Ishikawa (cell line): ENCODE measurements at regions not wholly inside any gene's neighbourhood (a gene's known extent, or its start where the extent isn't known, plus 50 kb on each side); places are given as distances from the start of the nearest gene placed in this dataset.

Experiments used
- CEBPB ChIP-seq: IDR thresholded peaks from 2 replicates; pipeline ENCODE4 v1.6.1; 2012
- CREB1 ChIP-seq: IDR thresholded peaks from 2 replicates; pipeline ENCODE4 v1.6.1; 2012; ENCODE audit warnings: low read depth
- EP300 ChIP-seq: IDR thresholded peaks from 2 replicates; pipeline ENCODE4 v1.6.1; 2012; ENCODE audit warnings: borderline replicate concordance
- FOXM1 ChIP-seq: IDR thresholded peaks from 2 replicates; pipeline ENCODE4 v1.6.1; 2012; ENCODE audit warnings: low read depth, borderline replicate concordance
- TAF1 ChIP-seq: IDR thresholded peaks from 2 replicates; pipeline ENCODE4 v1.6.1; 2012; ENCODE audit warnings: low read depth, mild to moderate bottlenecking
- TEAD4 ChIP-seq: IDR thresholded peaks from 2 replicates; pipeline ENCODE4 v1.6.1; 2012
- ZBTB7A ChIP-seq: IDR thresholded peaks from 2 replicates; pipeline ENCODE4 v1.6.1; 2012; ENCODE audit warnings: low read depth
- TF ChIP-seq, protein P1 (sequence below): IDR thresholded peaks from 2 replicates; pipeline ENCODE4 v1.6.1; 2012; ENCODE audit warnings: low read depth, mild to moderate bottlenecking

DNA sequence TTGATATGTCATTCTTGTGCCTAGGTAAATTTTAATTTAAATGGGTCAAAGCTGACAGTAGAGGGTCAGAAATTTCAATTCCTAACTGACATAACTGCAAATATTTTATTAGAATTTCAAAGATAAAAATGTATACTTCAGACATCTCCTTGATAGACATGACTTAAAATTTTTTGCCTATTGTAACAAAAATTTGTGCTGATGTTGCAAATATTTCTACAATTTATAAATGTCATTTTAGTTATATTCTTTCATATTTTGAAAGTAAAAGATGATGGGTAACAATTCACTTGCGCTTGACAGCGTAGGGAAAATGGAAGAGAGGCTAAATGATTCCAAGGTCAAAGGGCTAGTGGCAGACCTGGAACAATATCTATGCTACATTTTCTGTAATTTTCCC, 220.3 kb upstream of the ST8SIA4 start:
- TF ChIP-seq ZBTB7A (no peak), TAF1 (no peak), EP300 (no peak), CREB1 (no peak), CEBPB (no peak), TEAD4 (no peak), FOXM1 (no peak)
- TF ChIP-seq, protein P1, sequence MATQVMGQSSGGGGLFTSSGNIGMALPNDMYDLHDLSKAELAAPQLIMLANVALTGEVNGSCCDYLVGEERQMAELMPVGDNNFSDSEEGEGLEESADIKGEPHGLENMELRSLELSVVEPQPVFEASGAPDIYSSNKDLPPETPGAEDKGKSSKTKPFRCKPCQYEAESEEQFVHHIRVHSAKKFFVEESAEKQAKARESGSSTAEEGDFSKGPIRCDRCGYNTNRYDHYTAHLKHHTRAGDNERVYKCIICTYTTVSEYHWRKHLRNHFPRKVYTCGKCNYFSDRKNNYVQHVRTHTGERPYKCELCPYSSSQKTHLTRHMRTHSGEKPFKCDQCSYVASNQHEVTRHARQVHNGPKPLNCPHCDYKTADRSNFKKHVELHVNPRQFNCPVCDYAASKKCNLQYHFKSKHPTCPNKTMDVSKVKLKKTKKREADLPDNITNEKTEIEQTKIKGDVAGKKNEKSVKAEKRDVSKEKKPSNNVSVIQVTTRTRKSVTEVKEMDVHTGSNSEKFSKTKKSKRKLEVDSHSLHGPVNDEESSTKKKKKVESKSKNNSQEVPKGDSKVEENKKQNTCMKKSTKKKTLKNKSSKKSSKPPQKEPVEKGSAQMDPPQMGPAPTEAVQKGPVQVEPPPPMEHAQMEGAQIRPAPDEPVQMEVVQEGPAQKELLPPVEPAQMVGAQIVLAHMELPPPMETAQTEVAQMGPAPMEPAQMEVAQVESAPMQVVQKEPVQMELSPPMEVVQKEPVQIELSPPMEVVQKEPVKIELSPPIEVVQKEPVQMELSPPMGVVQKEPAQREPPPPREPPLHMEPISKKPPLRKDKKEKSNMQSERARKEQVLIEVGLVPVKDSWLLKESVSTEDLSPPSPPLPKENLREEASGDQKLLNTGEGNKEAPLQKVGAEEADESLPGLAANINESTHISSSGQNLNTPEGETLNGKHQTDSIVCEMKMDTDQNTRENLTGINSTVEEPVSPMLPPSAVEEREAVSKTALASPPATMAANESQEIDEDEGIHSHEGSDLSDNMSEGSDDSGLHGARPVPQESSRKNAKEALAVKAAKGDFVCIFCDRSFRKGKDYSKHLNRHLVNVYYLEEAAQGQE: no peak
